ENCODE measurements at regions not wholly inside any gene's neighbourhood (a gene's known extent, or its start where the extent isn't known, plus 50 kb on each side); places are given as distances from the start of the nearest gene placed in this dataset.

GRCh38 chr1:163766257-163766918, 444.6 kb downstream of the NUF2 start:
- RAD21 ChIA-PET (ENCODE audit: unreplicated experiment) = no interaction called here
- H3K27ac ChIP-seq (ENCODE audit: control insufficient read depth, insufficient read depth) = no peak overlapping the region
- H3K4me3 ChIP-seq = no peak overlapping the region
- SMC1A ChIA-PET (ENCODE audit: uncharacterized antibody, unreplicated experiment) = no interaction called here
- POLR2A ChIA-PET = no interaction called here
- H3K9me3 ChIP-seq (replicated peaks; ENCODE audit: control insufficient read depth, insufficient read depth, low read length) = no peaks in the 10 kb centered on the region
- no peaks in the 10 kb centered on the region for H4K20me1 ChIP-seq (ENCODE audit: control insufficient read depth, insufficient read depth)
- FAIRE-seq (no peak), DNase-seq (ENCODE audit: low read depth, low spot score) (no peak), ATAC-seq (no peak)
- WGBS (ENCODE audit: insufficient coverage, insufficient replicate concordance, low lambda C conversion rate, missing lambda C conversion rate) = 13% methylated on average over 7 of the region's 7 CpGs
- no peaks in the 10 kb centered on the region for H3K27me3 ChIP-seq (replicated peaks in 1 of 2; ENCODE audit: control insufficient read depth in 2 of 2, insufficient read depth in 2 of 2, low read length in 1 of 2)
- H3K36me3 ChIP-seq (ENCODE audit: control insufficient read depth in 2 of 2, insufficient read depth in 2 of 2, low read length in 1 of 2) = no peaks in the 10 kb centered on the region
- no peaks in the 10 kb centered on the region for H3K4me1 ChIP-seq (ENCODE audit: control insufficient read depth, insufficient read depth, low read length)
- intact Hi-C loops (cut with micrococcal nuclease; ENCODE audit: unreplicated experiment) = no loop called here
- no peak overlapping the region for H3K9ac ChIP-seq (ENCODE audit: control insufficient read depth, insufficient read depth, low read length)
- no peak overlapping the region for H3K4me2 ChIP-seq (ENCODE audit: control insufficient read depth, insufficient read depth)
- in situ Hi-C loops (cut with MboI) = loop anchor here (5.0 kb wide), 1 partner anchor 41 kb away; no protein-coding TSS in a partner anchor
- no peaks in the 10 kb centered on the region for H3K79me2 ChIP-seq (ENCODE audit: control insufficient read depth, insufficient read depth, low read length)
- CTCF ChIA-PET = interaction anchor here (0.5 kb wide), 1 partner anchor 1217 kb away, joined by 3 read pairs; no protein-coding TSS in a partner anchor
- no peak overlapping the region for H2AFZ ChIP-seq (ENCODE audit: control insufficient read depth, low read depth, low read length)
- no TSS peak for BruUV-seq (replicated peaks)
- TF ChIP-seq NKRF (conservative IDR thresholded peaks at IDR 0.05) (no peak), NFYA (IDR thresholded peaks at IDR 0.05; ENCODE audit: borderline replicate concordance, low read depth, low read length) (no peak), MTA3 (IDR thresholded peaks at IDR 0.05; ENCODE audit: borderline replicate concordance, low read length) (no peak), USF1 (IDR thresholded peaks at IDR 0.05; ENCODE audit: borderline replicate concordance, extremely low read length, insufficient read depth, low read depth, low read length) (no peak), BMI1 (IDR thresholded peaks at IDR 0.05; ENCODE audit: borderline replicate concordance) (no peak), HDGF (IDR thresholded peaks at IDR 0.05) (no peak), CEBPZ (IDR thresholded peaks at IDR 0.05; ENCODE audit: low read depth, low read length) (no peak), SIN3A (IDR thresholded peaks at IDR 0.05; ENCODE audit: low read depth, low read length) (no peak), USF2 (IDR thresholded peaks at IDR 0.05; ENCODE audit: borderline replicate concordance, low read depth, low read length) (no peak), POU2F2 (IDR thresholded peaks at IDR 0.05; ENCODE audit: borderline replicate concordance, low read depth, low read length) (no peak), TCF3 (IDR thresholded peaks at IDR 0.05; ENCODE audit: borderline replicate concordance, insufficient read depth, low read depth, low read length) (no peak), RUNX3 (IDR thresholded peaks at IDR 0.05; ENCODE audit: low read length) (no peak), NFYB (IDR thresholded peaks at IDR 0.05; ENCODE audit: insufficient read depth, low read depth, low read length) (no peak), BCL3 (IDR thresholded peaks at IDR 0.05; ENCODE audit: borderline replicate concordance, insufficient read depth, low read depth, low read length, poor library complexity, severe bottlenecking) (no peak), FOXK2 (IDR thresholded peaks at IDR 0.05) (no peak)
